ENCODE measurements at regions not wholly inside any gene's neighbourhood (a gene's known extent, or its start where the extent isn't known, plus 50 kb on each side); places are given as distances from the start of the nearest gene placed in this dataset.
A peak's percentile ranks its signal among the peaks of the same experiment; 100 is the strongest.

DNA sequence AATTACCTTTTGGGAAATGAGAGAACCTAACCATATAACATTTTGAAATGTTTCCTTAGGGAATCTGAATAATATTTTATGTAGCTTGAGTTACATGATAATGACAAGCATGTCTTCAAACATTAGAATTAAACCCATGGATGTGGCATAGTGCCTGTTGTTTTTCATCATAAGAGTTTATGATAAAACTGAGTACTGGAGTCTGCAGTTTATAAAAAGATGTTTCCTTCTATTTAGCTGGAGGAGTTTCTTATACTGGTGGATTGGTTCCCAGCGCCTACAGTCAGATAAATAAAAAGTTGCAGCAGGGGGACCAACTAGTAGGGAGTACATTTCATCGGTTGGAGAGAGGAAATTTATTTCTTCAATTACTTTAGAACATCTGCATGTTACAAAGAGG is 70.1 kb upstream of the PCDH18 start:
- DNase-seq (ENCODE audit: low spot score) (no peak), ATAC-seq (ENCODE audit: low read depth) (no peak)
- no peak overlapping the region for H3K4me3 ChIP-seq (ENCODE audit: severe bottlenecking)
- H3K27me3 ChIP-seq (ENCODE audit: insufficient read depth, poor library complexity, severe bottlenecking) = no peaks in the 10 kb centered on the region
- H3K9me3 ChIP-seq (ENCODE audit: severe bottlenecking) = no peaks in the 10 kb centered on the region
- H3K36me3 ChIP-seq (ENCODE audit: low read depth) = no peaks in the 10 kb centered on the region
- H3K27ac ChIP-seq (ENCODE audit: poor library complexity, severe bottlenecking) = no peak overlapping the region
- TF ChIP-seq, protein P1, sequence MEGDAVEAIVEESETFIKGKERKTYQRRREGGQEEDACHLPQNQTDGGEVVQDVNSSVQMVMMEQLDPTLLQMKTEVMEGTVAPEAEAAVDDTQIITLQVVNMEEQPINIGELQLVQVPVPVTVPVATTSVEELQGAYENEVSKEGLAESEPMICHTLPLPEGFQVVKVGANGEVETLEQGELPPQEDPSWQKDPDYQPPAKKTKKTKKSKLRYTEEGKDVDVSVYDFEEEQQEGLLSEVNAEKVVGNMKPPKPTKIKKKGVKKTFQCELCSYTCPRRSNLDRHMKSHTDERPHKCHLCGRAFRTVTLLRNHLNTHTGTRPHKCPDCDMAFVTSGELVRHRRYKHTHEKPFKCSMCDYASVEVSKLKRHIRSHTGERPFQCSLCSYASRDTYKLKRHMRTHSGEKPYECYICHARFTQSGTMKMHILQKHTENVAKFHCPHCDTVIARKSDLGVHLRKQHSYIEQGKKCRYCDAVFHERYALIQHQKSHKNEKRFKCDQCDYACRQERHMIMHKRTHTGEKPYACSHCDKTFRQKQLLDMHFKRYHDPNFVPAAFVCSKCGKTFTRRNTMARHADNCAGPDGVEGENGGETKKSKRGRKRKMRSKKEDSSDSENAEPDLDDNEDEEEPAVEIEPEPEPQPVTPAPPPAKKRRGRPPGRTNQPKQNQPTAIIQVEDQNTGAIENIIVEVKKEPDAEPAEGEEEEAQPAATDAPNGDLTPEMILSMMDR (IDR thresholded peaks at IDR 0.05; ENCODE audit: poor library complexity, severe bottlenecking) = no peak
- H3K4me1 ChIP-seq (ENCODE audit: insufficient read depth, poor library complexity, severe bottlenecking) = no peaks in the 10 kb centered on the region

DNA sequence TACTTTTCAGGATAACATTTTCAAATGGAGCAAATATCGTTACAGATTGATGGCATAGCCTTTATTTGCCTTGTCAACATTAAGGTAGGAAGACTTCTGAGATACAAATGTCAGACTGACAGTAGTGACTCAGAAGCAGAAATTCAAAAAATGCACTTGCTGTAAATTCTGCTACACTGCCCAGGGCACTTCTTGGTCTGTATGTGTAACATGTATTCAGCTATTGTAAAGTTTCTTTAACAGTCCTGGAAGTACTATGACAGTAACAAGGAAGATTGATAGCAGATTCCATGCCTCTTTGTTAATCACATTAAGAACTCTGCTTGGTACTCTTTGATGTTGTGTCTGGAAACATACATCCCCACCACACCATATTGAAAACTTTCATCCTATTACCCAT is 69.6 kb upstream of the PCDH18 start:
- Histone ChIP-seq H3K27me3 (ENCODE audit: insufficient read depth, poor library complexity, severe bottlenecking) (no peaks in the 10 kb centered on the region), H3K9me3 (ENCODE audit: severe bottlenecking) (no peaks in the 10 kb centered on the region), H3K4me3 (ENCODE audit: severe bottlenecking) (no peak overlapping the region), H3K36me3 (ENCODE audit: low read depth) (no peaks in the 10 kb centered on the region), H3K27ac (ENCODE audit: poor library complexity, severe bottlenecking) (no peak overlapping the region), H3K4me1 (ENCODE audit: insufficient read depth, poor library complexity, severe bottlenecking) (no peaks in the 10 kb centered on the region)
- DNase-seq (ENCODE audit: low spot score) = no peak
- TF ChIP-seq, protein P1 (IDR thresholded peaks at IDR 0.05; ENCODE audit: poor library complexity, severe bottlenecking) = no peak
- peak; percentile 49; the same call in 1 of the 3 replicates for ATAC-seq (ENCODE audit: low read depth)

DNA sequence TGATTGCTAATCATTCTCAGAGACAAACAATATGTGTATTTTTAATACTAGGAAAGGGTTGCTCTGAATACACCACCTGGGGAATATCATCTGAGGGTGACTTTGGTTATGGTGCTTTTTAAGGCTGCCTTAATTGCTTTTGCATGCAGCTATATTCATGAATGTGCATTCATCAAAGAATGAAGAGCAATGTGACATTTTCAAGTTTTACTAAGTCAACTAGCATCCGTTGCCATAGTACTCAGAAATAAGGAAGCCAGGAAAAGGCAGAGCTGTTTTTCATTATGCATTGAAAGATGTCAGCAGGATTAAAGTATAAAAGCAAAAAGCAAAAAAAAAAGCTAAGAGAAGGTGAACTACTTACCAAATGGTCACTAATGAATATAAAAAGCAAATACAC is 67.4 kb upstream of the PCDH18 start:
- H3K4me3 ChIP-seq (ENCODE audit: severe bottlenecking) = no peak overlapping the region
- no peaks in the 10 kb centered on the region for H3K4me1 ChIP-seq (ENCODE audit: insufficient read depth, poor library complexity, severe bottlenecking)
- ATAC-seq (ENCODE audit: low read depth) (no peak), DNase-seq (ENCODE audit: low spot score) (no peak)
- no peaks in the 10 kb centered on the region for H3K9me3 ChIP-seq (ENCODE audit: severe bottlenecking)
- no peaks in the 10 kb centered on the region for H3K36me3 ChIP-seq (ENCODE audit: low read depth)
- TF ChIP-seq, protein P1 (IDR thresholded peaks at IDR 0.05; ENCODE audit: poor library complexity, severe bottlenecking) = no peak
- H3K27me3 ChIP-seq (ENCODE audit: insufficient read depth, poor library complexity, severe bottlenecking) = no peaks in the 10 kb centered on the region
- no peak overlapping the region for H3K27ac ChIP-seq (ENCODE audit: poor library complexity, severe bottlenecking)

DNA sequence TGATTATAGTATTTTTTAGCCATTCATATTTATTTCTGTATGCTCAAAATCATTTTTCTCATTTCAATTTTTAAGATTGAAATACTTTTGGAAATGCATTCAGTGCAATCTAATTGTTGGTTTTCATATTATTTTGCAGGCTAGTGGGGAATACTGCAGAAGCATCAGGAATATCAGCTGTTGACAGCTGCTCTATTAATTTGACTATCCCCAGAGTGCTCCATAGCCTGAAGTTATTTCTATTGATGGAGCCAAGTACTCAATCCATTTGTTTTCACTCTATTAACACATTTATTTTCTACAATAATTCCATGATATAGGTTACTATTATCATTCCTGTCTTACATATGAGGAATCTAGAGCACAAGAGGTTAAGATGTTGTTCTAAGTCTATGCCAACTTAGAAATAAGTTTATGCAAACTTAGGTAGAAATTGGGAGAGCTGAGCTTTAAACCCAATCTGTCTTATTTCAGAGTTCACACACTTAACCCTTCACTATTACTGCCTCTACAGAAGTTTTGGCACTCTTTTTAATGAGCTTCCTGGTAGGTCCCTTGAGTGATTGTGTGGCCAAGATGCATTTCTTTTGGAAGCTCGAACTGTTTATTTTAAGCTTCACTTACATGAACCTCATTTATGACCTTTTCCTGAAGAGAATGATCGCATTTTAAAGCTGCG is 65.6 kb upstream of the PCDH18 start:
- H3K4me1 ChIP-seq (ENCODE audit: insufficient read depth, poor library complexity, severe bottlenecking) = no peaks in the 10 kb centered on the region
- H3K36me3 ChIP-seq (ENCODE audit: low read depth) = no peaks in the 10 kb centered on the region
- no peak overlapping the region for H3K27ac ChIP-seq (ENCODE audit: poor library complexity, severe bottlenecking)
- no peak for ATAC-seq (ENCODE audit: low read depth)
- no peaks in the 10 kb centered on the region for H3K9me3 ChIP-seq (ENCODE audit: severe bottlenecking)
- no peaks in the 10 kb centered on the region for H3K27me3 ChIP-seq (ENCODE audit: insufficient read depth, poor library complexity, severe bottlenecking)
- H3K4me3 ChIP-seq (ENCODE audit: severe bottlenecking) = no peak overlapping the region
- TF ChIP-seq, protein P1 (IDR thresholded peaks at IDR 0.05; ENCODE audit: poor library complexity, severe bottlenecking) = no peak
- no peak for DNase-seq (ENCODE audit: low spot score)

DNA sequence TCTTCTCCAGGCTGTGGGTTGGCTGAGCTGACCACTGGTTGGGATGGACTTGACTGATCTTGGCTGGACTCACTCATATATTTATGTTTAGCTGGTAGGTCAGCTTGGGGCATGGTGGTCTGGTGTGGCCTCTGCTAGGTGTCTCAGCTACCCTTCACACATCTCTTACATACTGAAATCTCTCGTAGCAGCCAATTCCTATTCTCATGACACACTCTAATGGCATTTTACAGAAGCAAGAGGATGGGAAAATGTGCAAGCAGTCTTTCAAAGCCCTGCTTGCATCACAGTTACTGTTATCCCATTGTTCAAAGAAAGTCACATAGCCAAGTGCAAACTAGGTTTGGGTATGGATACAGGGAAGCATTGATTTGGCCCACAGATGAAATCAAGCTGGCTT is 55.5 kb upstream of the PCDH18 start:
- no peaks in the 10 kb centered on the region for H3K9me3 ChIP-seq (ENCODE audit: severe bottlenecking)
- ATAC-seq (ENCODE audit: low read depth) = no peak
- no peak overlapping the region for H3K27ac ChIP-seq (ENCODE audit: poor library complexity, severe bottlenecking)
- no peaks in the 10 kb centered on the region for H3K27me3 ChIP-seq (ENCODE audit: insufficient read depth, poor library complexity, severe bottlenecking)
- TF ChIP-seq, protein P1 (IDR thresholded peaks at IDR 0.05; ENCODE audit: poor library complexity, severe bottlenecking) = no peak
- DNase-seq (ENCODE audit: low spot score) = no peak
- H3K4me1 ChIP-seq (ENCODE audit: insufficient read depth, poor library complexity, severe bottlenecking) = no peaks in the 10 kb centered on the region
- no peaks in the 10 kb centered on the region for H3K36me3 ChIP-seq (ENCODE audit: low read depth)
- H3K4me3 ChIP-seq (ENCODE audit: severe bottlenecking) = no peak overlapping the region

All from RWPE2 (cell line).